Activated CD8-positive, alpha-beta T cell treated with anti-CD3 and anti-CD28 coated beads, Interleukin-2, amount 10 ng/mL, durations not matched to agents 7 days and 5 days (primary cell): ENCODE measurements at regions not wholly inside any gene's neighbourhood (a gene's known extent, or its start where the extent isn't known, plus 50 kb on each side); places are given as distances from the start of the nearest gene placed in this dataset.
"Not testable (repeated sequence)": the region's sequence is repeated elsewhere in the genome, so short reads cannot be mapped to it uniquely, and the experiment has no call there.

Experiments
- ATAC-seq: fragments of 150-1000 bp; cut with Tn5 transposase; one replicate; pipeline ENCODE4 v1.10.0; 2021; ENCODE audit warnings: moderate library complexity
- CTCF ChIA-PET: fragments of 350-600 bp; sonication (Branson Sonifier 250); formaldehyde crosslinking; loops from one replicate; lab custom pipeline; 2021; ENCODE audit warnings: antibody characterized with exemption; lab: Charles Lee
- POLR2A ChIA-PET: fragments of 350-600 bp; sonication (Branson Sonifier 250); formaldehyde crosslinking; loops from one replicate; lab custom pipeline; 2021; ENCODE audit warnings: antibody characterized with exemption; lab: Charles Lee
- DNase-seq: peaks from one replicate; pipeline ENCODE4 v3.0.0-alpha.2; 2020
- H3K27ac Mint-ChIP-seq: one replicate; pipeline ENCODE4 v1.8.0; 2021; ENCODE audit warnings: mild to moderate bottlenecking, mixed read lengths
- H3K27me3 Mint-ChIP-seq: one replicate; pipeline ENCODE4 v1.8.0; 2021; ENCODE audit warnings: low read depth, mixed read lengths
- H3K36me3 Mint-ChIP-seq: one replicate; pipeline ENCODE4 v1.8.0; 2021; ENCODE audit warnings: low read depth, mixed read lengths
- H3K4me1 Mint-ChIP-seq: one replicate; pipeline ENCODE4 v1.8.0; 2021; ENCODE audit warnings: low read depth, mixed read lengths
- H3K4me3 Mint-ChIP-seq: one replicate; pipeline ENCODE4 v1.8.0; 2021; ENCODE audit warnings: mild to moderate bottlenecking, mixed read lengths
- H3K9me3 Mint-ChIP-seq: one replicate; pipeline ENCODE4 v1.8.0; 2022; ENCODE audit warnings: mixed read lengths; ENCODE audit not compliant: insufficient read depth

DNA sequence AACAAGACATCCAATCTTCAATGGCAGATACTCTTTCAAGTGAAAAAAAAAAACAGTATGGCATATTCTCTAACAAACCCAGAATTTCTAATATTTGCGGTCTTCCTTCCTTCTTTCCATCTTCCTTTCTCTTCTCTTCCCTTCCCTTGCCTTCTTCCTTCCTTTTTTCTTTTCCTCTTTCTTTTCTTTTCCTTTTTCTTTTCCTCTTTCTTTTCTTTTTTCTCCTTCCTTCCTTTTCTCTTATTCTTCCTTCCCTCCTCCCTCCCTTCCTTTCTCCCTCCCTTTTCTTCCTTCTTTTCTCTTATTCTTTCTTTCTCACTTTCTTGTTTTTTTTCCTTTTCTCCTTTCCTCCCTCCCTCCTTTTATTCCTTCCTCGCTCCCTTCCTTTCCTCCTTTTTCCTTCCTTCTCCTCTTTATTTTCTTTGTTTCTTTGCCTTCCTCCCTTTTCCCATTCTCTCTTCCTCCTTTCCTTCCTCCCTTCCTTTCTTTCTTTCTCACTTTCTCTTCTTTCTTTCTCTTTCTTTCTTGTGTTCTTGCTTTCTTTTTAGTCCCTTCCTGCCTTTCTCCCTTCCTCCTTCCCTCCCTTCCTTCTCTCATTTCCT lies 209.0 kb downstream of the ZNF92 start:
- H3K27ac Mint-ChIP-seq, POLR2A ChIA-PET, H3K4me1 Mint-ChIP-seq, H3K9me3 Mint-ChIP-seq, H3K36me3 Mint-ChIP-seq, ATAC-seq, H3K27me3 Mint-ChIP-seq, DNase-seq, H3K4me3 Mint-ChIP-seq, CTCF ChIA-PET: not testable (repeated sequence)

DNA sequence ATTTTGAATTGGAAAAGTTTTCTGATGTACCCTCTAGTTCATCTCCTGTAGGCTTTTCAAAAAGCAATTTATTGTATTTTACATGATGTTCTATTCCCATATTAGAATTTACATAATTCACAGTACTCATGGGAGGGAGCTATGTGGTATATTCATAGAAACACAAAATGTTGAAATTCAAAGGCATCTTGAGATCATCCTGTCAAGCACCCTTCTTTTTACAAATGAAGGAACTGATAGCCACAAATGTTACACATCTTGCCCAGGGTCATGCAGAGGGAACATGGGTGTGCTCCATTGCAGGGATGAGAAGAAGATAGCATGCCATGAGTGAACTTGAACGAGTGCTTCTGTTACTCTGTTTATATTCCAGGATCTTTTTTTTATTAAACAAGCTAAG lies 228.8 kb downstream of the ZNF92 start:
- H3K36me3 Mint-ChIP-seq, H3K9me3 Mint-ChIP-seq, H3K4me1 Mint-ChIP-seq, H3K4me3 Mint-ChIP-seq, POLR2A ChIA-PET, ATAC-seq, CTCF ChIA-PET, DNase-seq, H3K27ac Mint-ChIP-seq: not testable (repeated sequence)
- peaks cover 11% of the 10 kb centered on the region for H3K27me3 Mint-ChIP-seq

GRCh38 chr7:65609131-65609530 lies 235.5 kb downstream of the ZNF92 start:
- no peaks in the 10 kb centered on the region for H3K9me3 Mint-ChIP-seq
- no peak overlapping the region for H3K4me3 Mint-ChIP-seq
- H3K4me1 Mint-ChIP-seq, result no peaks in the 10 kb centered on the region
- POLR2A ChIA-PET, result no interaction called here
- peaks cover 10% of the 10 kb centered on the region for H3K27me3 Mint-ChIP-seq
- CTCF ChIA-PET, result no interaction called here
- H3K36me3 Mint-ChIP-seq, result no peaks in the 10 kb centered on the region
- DNase-seq (no peak), ATAC-seq (no peak)
- no peak overlapping the region for H3K27ac Mint-ChIP-seq

GRCh38 chr7:65613644-65614289 lies 240.1 kb downstream of the ZNF92 start:
- not testable (repeated sequence) for DNase-seq, H3K4me1 Mint-ChIP-seq, H3K9me3 Mint-ChIP-seq

GRCh38 chr7:65616111-65616510 lies 242.5 kb downstream of the ZNF92 start:
- ATAC-seq, result not testable (repeated sequence)

More at GRCh38 chr7:65613644-65614289, 240.1 kb downstream of the ZNF92 start:
- POLR2A ChIA-PET, ATAC-seq, H3K27ac Mint-ChIP-seq, H3K36me3 Mint-ChIP-seq, H3K4me3 Mint-ChIP-seq, CTCF ChIA-PET: not testable (repeated sequence)
- peaks cover 23% of the 10 kb centered on the region for H3K27me3 Mint-ChIP-seq

DNA sequence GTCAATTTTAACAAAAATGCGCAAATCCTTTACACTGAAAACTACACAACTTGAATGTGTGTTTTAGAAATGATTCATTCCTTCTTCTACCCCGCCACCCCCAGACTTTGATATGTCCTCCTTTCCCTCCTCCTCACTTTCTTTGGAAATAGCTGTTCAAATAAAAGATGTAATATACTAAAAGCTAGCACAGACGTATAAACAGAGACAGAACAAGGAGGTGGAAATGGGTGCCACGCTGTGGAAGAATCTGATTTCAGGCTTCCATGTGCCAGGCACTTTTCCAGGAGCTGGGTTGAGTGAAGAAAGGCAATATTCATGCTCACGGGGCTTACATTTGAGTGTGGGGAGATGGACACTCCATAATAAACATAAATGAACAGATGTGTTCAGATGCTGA lies 246.6 kb downstream of the ZNF92 start:
- H3K9me3 Mint-ChIP-seq, H3K4me3 Mint-ChIP-seq, H3K27ac Mint-ChIP-seq, H3K36me3 Mint-ChIP-seq, ATAC-seq, CTCF ChIA-PET, DNase-seq, POLR2A ChIA-PET, H3K4me1 Mint-ChIP-seq: not testable (repeated sequence)
- peaks cover 24% of the 10 kb centered on the region for H3K27me3 Mint-ChIP-seq

More at GRCh38 chr7:65616111-65616510, 242.5 kb downstream of the ZNF92 start:
- H3K4me3 Mint-ChIP-seq, H3K36me3 Mint-ChIP-seq, DNase-seq, H3K9me3 Mint-ChIP-seq, H3K27ac Mint-ChIP-seq, POLR2A ChIA-PET, H3K4me1 Mint-ChIP-seq: not testable (repeated sequence)
- H3K27me3 Mint-ChIP-seq, result peaks cover 23% of the 10 kb centered on the region
- CTCF ChIA-PET, result interaction anchor here (0.7 kb wide), 1 partner anchor 9 kb away, joined by 3 read pairs; no protein-coding TSS in a partner anchor

- H3K27ac Mint-ChIP-seq, H3K4me1 Mint-ChIP-seq, H3K36me3 Mint-ChIP-seq, H3K9me3 Mint-ChIP-seq, POLR2A ChIA-PET, H3K4me3 Mint-ChIP-seq, ATAC-seq: not testable (repeated sequence)
- DNase-seq, result peak; percentile 46
- CTCF ChIA-PET, result interaction anchor here (0.6 to 1.2 kb wide), 3 partner anchors 216 to 219 kb away, joined by 3 read pairs; no protein-coding TSS in a partner anchor
- peaks cover 27% of the 10 kb centered on the region for H3K27me3 Mint-ChIP-seq
Observed at GRCh38 chr7:65621580-65622201, 248.0 kb downstream of the ZNF92 start.

- CTCF ChIA-PET, ATAC-seq, H3K4me1 Mint-ChIP-seq, H3K4me3 Mint-ChIP-seq, H3K27me3 Mint-ChIP-seq, POLR2A ChIA-PET, H3K9me3 Mint-ChIP-seq, H3K36me3 Mint-ChIP-seq, H3K27ac Mint-ChIP-seq, DNase-seq: not testable (repeated sequence)
Observed at GRCh38 chr7:65631236-65631635, 241.6 kb upstream of the VKORC1L1 start.

GRCh38 chr7:65633587-65634404 lies 239.1 kb upstream of the VKORC1L1 start:
- ATAC-seq, H3K9me3 Mint-ChIP-seq, POLR2A ChIA-PET, DNase-seq, H3K4me1 Mint-ChIP-seq, H3K27ac Mint-ChIP-seq, H3K27me3 Mint-ChIP-seq, H3K36me3 Mint-ChIP-seq, CTCF ChIA-PET, H3K4me3 Mint-ChIP-seq: not testable (repeated sequence)

DNA sequence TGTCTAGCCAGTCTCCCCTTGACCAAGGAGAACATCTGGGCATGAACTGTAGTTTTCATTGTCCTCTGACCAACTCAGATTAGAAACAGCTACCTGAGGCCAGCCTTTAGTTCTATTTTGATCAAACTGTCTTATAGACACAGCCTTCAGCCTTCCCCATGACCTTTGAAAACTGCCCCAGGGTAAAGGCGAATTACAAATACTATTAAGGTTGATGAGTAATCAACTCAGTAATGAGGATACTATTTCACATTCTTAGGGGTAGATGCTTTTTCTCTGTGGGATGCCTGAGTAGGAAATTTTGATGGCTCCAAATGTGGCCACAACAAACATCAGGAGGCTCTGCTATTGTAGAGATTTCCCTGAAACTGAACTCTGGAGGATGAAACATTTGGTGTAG lies 234.0 kb upstream of the VKORC1L1 start:
- H3K4me1 Mint-ChIP-seq, H3K4me3 Mint-ChIP-seq, DNase-seq, H3K36me3 Mint-ChIP-seq, H3K27ac Mint-ChIP-seq, H3K27me3 Mint-ChIP-seq, ATAC-seq, H3K9me3 Mint-ChIP-seq, CTCF ChIA-PET, POLR2A ChIA-PET: not testable (repeated sequence)

GRCh38 chr7:65639717-65640116 lies 233.2 kb upstream of the VKORC1L1 start:
- H3K36me3 Mint-ChIP-seq, ATAC-seq, H3K27ac Mint-ChIP-seq, H3K9me3 Mint-ChIP-seq, H3K4me1 Mint-ChIP-seq, H3K4me3 Mint-ChIP-seq, CTCF ChIA-PET, DNase-seq, H3K27me3 Mint-ChIP-seq, POLR2A ChIA-PET: not testable (repeated sequence)
